ENCODE measurements at regions not wholly inside any gene's neighbourhood (a gene's known extent, or its start where the extent isn't known, plus 50 kb on each side); places are given as distances from the start of the nearest gene placed in this dataset.

- H3K14ac ChIP-seq (ENCODE audit: insufficient read depth, low read length): no peak overlapping the region
- H4K91ac ChIP-seq (ENCODE audit: insufficient read length, low read depth, low read length): no peak overlapping the region
- H3K4me3 Mint-ChIP-seq: no peak overlapping the region
- no peaks in the 10 kb centered on the region for H3K79me2 ChIP-seq (ENCODE audit: insufficient read depth, low read length)
- no peaks in the 10 kb centered on the region for H3K9me3 Mint-ChIP-seq
- no peak overlapping the region for H3K18ac ChIP-seq (ENCODE audit: insufficient read length, low read depth, low read length)
- no peaks in the 10 kb centered on the region for H3K79me1 ChIP-seq (ENCODE audit: insufficient read depth, low read depth, low read length, poor library complexity, severe bottlenecking)
- peaks cover 9 to 10% of the 10 kb centered on the region in 2 experiments for H3K4me1 Mint-ChIP-seq
- H3K9ac ChIP-seq (ENCODE audit: extremely low read depth, insufficient read length, low read length): no peak overlapping the region
- no peak overlapping the region for H3K4ac ChIP-seq (ENCODE audit: low read depth, low read length)
- no peak overlapping the region for H2AFZ ChIP-seq (ENCODE audit: low read length)
- no peak for TF ChIP-seq CTCF (conservative IDR thresholded peaks at IDR 0.05)
- no peak overlapping the region for H2BK120ac ChIP-seq (ENCODE audit: low read depth, low read length, poor library complexity, severe bottlenecking)
- no peaks in the 10 kb centered on the region for H4K20me1 ChIP-seq (ENCODE audit: control insufficient read depth, insufficient read depth, insufficient read length)
- H3K23ac ChIP-seq (ENCODE audit: insufficient read length, low read depth, low read length): no peak overlapping the region
- H2BK5ac ChIP-seq (ENCODE audit: insufficient read length, low read length): peak overlapping the region; percentile 53
- no peak overlapping the region for H4K5ac ChIP-seq (ENCODE audit: insufficient read length, low read depth, low read length)
- H3K9me3 ChIP-seq (ENCODE audit: control insufficient read depth, low read depth, low read length): no peaks in the 10 kb centered on the region
- H2BK12ac ChIP-seq (ENCODE audit: insufficient read length, low read depth, low read length): no peak overlapping the region
- no peaks in the 10 kb centered on the region; a peak in 3 of 7 replicates for H3K36me3 Mint-ChIP-seq (ENCODE audit: insufficient read depth in 1 of 3, low read depth in 3 of 3)
- no peak overlapping the region for H3T11ph ChIP-seq (ENCODE audit: low read length)
- no peaks in the 10 kb centered on the region for H3K23me2 ChIP-seq (ENCODE audit: insufficient read length, low read depth, low read length, poor library complexity, severe bottlenecking)
- WGBS (ENCODE audit: extremely low coverage, insufficient read length, low lambda C conversion rate): no CpG with 5 or more reads among the region's 2 CpGs
- no peaks in the 10 kb centered on the region for H3K27me3 ChIP-seq (ENCODE audit: insufficient read depth, low read length)
- no peak overlapping the region for H2BK15ac ChIP-seq (ENCODE audit: low read depth, low read length)
- peaks cover 2% of the 10 kb centered on the region; the same call in 1 of the 2 replicates for H3K4me1 ChIP-seq (ENCODE audit: insufficient read depth, low read length)
- no peak overlapping the region for H2BK20ac ChIP-seq (ENCODE audit: low read depth, low read length, poor library complexity, severe bottlenecking)
- H3K56ac ChIP-seq (ENCODE audit: insufficient read length, low read depth, low read length): no peak overlapping the region
- no peak overlapping the region for H3K27ac ChIP-seq (ENCODE audit: insufficient read length, low read depth, low read length)
- DNase-seq: no peak
- no peak overlapping the region for H3K4me2 ChIP-seq (ENCODE audit: insufficient read depth, insufficient read length, low read length)
- no peaks in the 10 kb centered on the region for H3K27me3 Mint-ChIP-seq (ENCODE audit: low read depth)
- peak overlapping the region in 1 of 3 experiments; percentile 59; a peak in 1 of 7 replicates for H3K27ac Mint-ChIP-seq
- H4K8ac ChIP-seq (replicated peaks; ENCODE audit: insufficient read length, low read depth, low read length): no peak overlapping the region
- no peak overlapping the region for H2AK5ac ChIP-seq (ENCODE audit: insufficient read length, low read length)
These were observed 684.9 kb upstream of the CPEB2 start for GRCh38 chr4:14317351-14317750.

Data from H9 (cell line).